IPS-15b (cell line): ENCODE measurements at regions not wholly inside any gene's neighbourhood (a gene's known extent, or its start where the extent isn't known, plus 50 kb on each side); places are given as distances from the start of the nearest gene placed in this dataset.

ENCODE experiments used
- H3K27me3 ChIP-seq: one replicate; pipeline ENCODE4 v1.6.1; 2013; ENCODE audit warnings: low read length; ENCODE audit not compliant: control insufficient read depth, insufficient read depth
- H3K36me3 ChIP-seq: one replicate; pipeline ENCODE4 v1.6.1; 2013; ENCODE audit warnings: low read length; ENCODE audit not compliant: control insufficient read depth, insufficient read depth
- H3K4me1 ChIP-seq: one replicate; pipeline ENCODE4 v1.6.1; 2013; ENCODE audit warnings: mild to moderate bottlenecking, low read length; ENCODE audit not compliant: control insufficient read depth, insufficient read depth
- H3K4me3 ChIP-seq: one replicate; pipeline ENCODE4 v1.5.1; 2013; ENCODE audit warnings: low read depth, low read length
- H3K9ac ChIP-seq: one replicate; pipeline ENCODE4 v1.6.1; 2013; ENCODE audit warnings: low read depth, mild to moderate bottlenecking, low read length
- H3K9me3 ChIP-seq: one replicate; pipeline ENCODE4 v1.6.1; 2013; ENCODE audit warnings: mild to moderate bottlenecking, low read length; ENCODE audit not compliant: control insufficient read depth, insufficient read depth

- Histone ChIP-seq H3K36me3 (no peaks in the 10 kb centered on the region), H3K27me3 (peaks cover 5% of the 10 kb centered on the region), H3K9ac (no peak overlapping the region), H3K9me3 (no peaks in the 10 kb centered on the region), H3K4me1 (peaks cover 26% of the 10 kb centered on the region), H3K4me3 (no peak overlapping the region)
These were observed 56.6 kb upstream of the SCOC start for GRCh38 chr4:140316799-140317198.

DNA sequence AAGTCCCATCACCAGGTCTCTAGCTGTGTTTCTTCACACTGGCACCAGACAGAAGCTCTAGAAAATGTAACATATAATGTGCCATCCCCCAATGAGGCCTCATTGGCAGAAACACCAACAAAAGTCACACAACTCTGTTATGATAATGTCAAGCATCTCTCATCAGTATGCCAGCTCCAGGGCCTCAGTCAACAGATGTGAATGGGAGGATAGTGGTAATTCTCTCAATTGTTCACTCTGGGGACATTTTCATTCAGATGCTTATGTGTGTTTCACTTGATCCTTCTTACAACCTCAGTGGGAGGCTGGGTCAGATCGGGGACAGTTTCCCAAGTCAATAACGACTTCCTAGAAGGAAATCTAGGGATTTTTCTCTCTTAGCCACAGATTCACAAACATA lies 57.5 kb upstream of the SCOC start:
- no peaks in the 10 kb centered on the region for H3K9me3 ChIP-seq
- H3K27me3 ChIP-seq = peaks cover 5% of the 10 kb centered on the region
- peaks cover 26% of the 10 kb centered on the region for H3K4me1 ChIP-seq
- no peaks in the 10 kb centered on the region for H3K36me3 ChIP-seq
- H3K4me3 ChIP-seq = peak overlapping the region; percentile 32
- no peak overlapping the region for H3K9ac ChIP-seq

DNA sequence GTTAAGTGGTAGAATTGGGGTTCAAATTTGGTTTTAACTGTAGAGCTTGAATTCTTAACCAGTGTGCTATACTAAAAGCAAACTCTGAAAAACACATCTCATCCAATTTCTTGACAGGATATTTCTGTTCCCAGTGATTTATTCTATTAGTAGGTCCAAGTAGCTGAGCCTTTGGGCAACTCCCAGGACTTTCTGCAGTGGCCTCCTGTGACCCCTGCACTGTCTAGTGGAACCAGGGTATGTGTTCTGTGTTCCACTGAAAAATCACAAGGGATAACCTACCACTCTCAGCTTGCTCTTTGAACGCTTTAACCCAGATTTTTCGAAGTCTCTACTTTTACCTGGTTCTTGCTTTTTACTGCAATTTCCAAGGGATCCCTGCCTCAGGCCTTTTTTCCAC lies 58.0 kb upstream of the SCOC start:
- Histone ChIP-seq H3K9me3 (no peaks in the 10 kb centered on the region), H3K9ac (no peak overlapping the region), H3K4me1 (peaks cover 26% of the 10 kb centered on the region), H3K4me3 (no peak overlapping the region), H3K27me3 (peaks cover 5% of the 10 kb centered on the region), H3K36me3 (no peaks in the 10 kb centered on the region)

GRCh38 chr4:140315019-140315418 lies 58.4 kb upstream of the SCOC start:
- Histone ChIP-seq H3K4me1 (peaks cover 26% of the 10 kb centered on the region), H3K27me3 (peaks cover 5% of the 10 kb centered on the region), H3K9me3 (no peaks in the 10 kb centered on the region), H3K4me3 (no peak overlapping the region), H3K36me3 (no peaks in the 10 kb centered on the region), H3K9ac (no peak overlapping the region)

GRCh38 chr4:140312100-140312499 lies 61.3 kb upstream of the SCOC start:
- no peaks in the 10 kb centered on the region for H3K36me3 ChIP-seq
- peaks cover 3% of the 10 kb centered on the region for H3K27me3 ChIP-seq
- no peak overlapping the region for H3K4me3 ChIP-seq
- no peaks in the 10 kb centered on the region for H3K9me3 ChIP-seq
- no peak overlapping the region for H3K9ac ChIP-seq
- peaks cover 26% of the 10 kb centered on the region for H3K4me1 ChIP-seq

- H3K36me3 ChIP-seq = no peaks in the 10 kb centered on the region
- H3K4me1 ChIP-seq = peaks cover 19% of the 10 kb centered on the region
- no peaks in the 10 kb centered on the region for H3K27me3 ChIP-seq
- H3K4me3 ChIP-seq = no peak overlapping the region
- no peak overlapping the region for H3K9ac ChIP-seq
- H3K9me3 ChIP-seq = no peaks in the 10 kb centered on the region
These were observed 62.1 kb upstream of the SCOC start for GRCh38 chr4:140311257-140311835.

- no peak overlapping the region for H3K9ac ChIP-seq
- peaks cover 1% of the 10 kb centered on the region for H3K4me1 ChIP-seq
- H3K9me3 ChIP-seq = no peaks in the 10 kb centered on the region
- H3K36me3 ChIP-seq = no peaks in the 10 kb centered on the region
- no peak overlapping the region for H3K4me3 ChIP-seq
- no peaks in the 10 kb centered on the region for H3K27me3 ChIP-seq
These were observed 64.1 kb upstream of the SCOC start for GRCh38 chr4:140309124-140309870.

- no peaks in the 10 kb centered on the region for H3K36me3 ChIP-seq
- no peaks in the 10 kb centered on the region for H3K4me1 ChIP-seq
- no peaks in the 10 kb centered on the region for H3K27me3 ChIP-seq
- H3K9me3 ChIP-seq = no peaks in the 10 kb centered on the region
- H3K4me3 ChIP-seq = no peak overlapping the region
- no peak overlapping the region for H3K9ac ChIP-seq
These were observed 64.9 kb upstream of the SCOC start for GRCh38 chr4:140308366-140309123.

DNA sequence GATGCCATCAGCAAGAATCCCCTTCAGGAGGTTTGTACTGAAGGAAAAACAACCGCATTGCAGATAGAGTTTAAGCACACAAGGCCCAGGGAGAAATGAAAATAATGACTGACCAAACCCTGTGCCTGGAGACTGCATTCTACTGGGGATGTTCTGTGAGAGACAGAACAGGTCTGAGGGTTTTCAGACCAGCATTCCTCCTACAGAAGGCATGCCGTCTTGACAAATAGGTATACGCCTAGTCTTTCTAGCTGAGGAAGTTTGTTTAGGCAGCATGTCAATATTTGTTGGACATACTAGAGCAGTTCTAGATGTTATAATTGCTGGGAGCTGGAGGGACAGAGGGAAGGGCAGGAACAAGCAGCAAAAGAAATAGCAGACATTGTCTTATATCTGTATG lies 68.4 kb upstream of the SCOC start:
- Histone ChIP-seq H3K9me3 (no peaks in the 10 kb centered on the region), H3K36me3 (no peaks in the 10 kb centered on the region), H3K27me3 (no peaks in the 10 kb centered on the region), H3K9ac (no peak overlapping the region), H3K4me1 (no peaks in the 10 kb centered on the region), H3K4me3 (no peak overlapping the region)

DNA sequence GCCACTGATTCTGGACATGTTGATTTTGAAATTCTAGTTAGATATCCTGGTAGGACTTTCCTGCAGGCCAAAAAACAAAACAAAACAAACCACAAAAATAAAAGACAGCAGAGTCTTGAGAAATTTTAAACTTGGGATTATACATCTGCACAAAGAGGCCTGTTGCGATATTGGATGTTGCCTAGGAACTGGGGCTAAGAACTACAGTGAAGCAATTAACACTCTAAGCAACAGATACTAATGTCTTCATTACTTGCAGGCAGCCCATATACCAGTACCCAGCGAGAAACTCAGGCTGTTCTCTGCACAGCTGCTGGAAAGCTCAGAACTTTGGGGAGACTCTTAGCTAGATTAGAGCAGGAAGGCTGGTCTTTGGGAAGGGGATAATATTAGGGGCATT lies 69.1 kb upstream of the SCOC start:
- H3K27me3 ChIP-seq = no peaks in the 10 kb centered on the region
- H3K4me1 ChIP-seq = no peaks in the 10 kb centered on the region
- H3K4me3 ChIP-seq = no peak overlapping the region
- no peaks in the 10 kb centered on the region for H3K9me3 ChIP-seq
- no peak overlapping the region for H3K9ac ChIP-seq
- no peaks in the 10 kb centered on the region for H3K36me3 ChIP-seq

DNA sequence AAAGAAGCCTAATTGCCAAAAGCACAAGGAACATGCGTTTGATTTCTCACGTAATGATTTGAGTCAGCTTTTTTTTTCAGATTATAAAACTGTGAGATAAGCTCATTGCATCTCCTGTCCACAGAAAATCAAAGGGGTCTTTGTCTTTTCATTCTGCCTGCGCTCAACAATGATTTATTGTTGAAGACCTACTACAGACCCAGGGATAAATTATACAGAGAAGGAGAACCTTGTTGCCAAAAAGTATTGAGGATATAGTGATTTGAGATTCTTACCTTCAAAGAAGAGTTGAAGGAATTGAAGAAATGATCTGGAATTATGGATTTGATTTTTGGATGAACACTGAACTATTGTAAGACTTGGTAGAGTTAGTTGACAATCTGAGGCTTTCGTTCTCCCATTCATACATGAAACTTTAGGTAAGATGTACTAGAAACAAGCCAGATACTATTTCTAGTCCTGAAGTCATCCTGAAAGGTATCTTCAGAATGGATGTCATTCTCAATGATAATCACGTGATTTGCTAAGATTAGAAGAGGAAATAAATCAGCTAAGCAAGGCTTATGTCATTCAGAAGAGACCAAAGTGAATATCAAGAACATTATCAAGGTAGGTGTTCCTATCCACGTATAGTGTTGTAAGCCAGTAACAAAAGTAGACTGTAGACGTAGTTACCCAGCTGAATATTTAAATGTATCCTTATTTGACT lies 71.1 kb upstream of the SCOC start:
- H3K27me3 ChIP-seq = no peaks in the 10 kb centered on the region
- H3K9me3 ChIP-seq = no peaks in the 10 kb centered on the region
- peaks cover 9% of the 10 kb centered on the region for H3K4me1 ChIP-seq
- H3K4me3 ChIP-seq = no peak overlapping the region
- H3K9ac ChIP-seq = no peak overlapping the region
- no peaks in the 10 kb centered on the region for H3K36me3 ChIP-seq
